GM20000 (cell line): ENCODE measurements at regions not wholly inside any gene's neighbourhood (a gene's known extent, or its start where the extent isn't known, plus 50 kb on each side); places are given as distances from the start of the nearest gene placed in this dataset.

Experiments
- DNase-seq: peaks from one replicate; pipeline ENCODE4 v3.0.0; 2012; ENCODE audit warnings: low spot score
- CTCF ChIP-seq: IDR thresholded peaks from 2 replicates; pipeline ENCODE4 v1.5.1; 2012; ENCODE audit warnings: mild to moderate bottlenecking, control low read depth; ENCODE audit errors: extremely low read depth, missing control alignments

- no peak for TF ChIP-seq CTCF
- DNase-seq = no peak
Measured at GRCh38 chrX:46366381-46367207, 178.6 kb downstream of the ZNF674 start.

DNA sequence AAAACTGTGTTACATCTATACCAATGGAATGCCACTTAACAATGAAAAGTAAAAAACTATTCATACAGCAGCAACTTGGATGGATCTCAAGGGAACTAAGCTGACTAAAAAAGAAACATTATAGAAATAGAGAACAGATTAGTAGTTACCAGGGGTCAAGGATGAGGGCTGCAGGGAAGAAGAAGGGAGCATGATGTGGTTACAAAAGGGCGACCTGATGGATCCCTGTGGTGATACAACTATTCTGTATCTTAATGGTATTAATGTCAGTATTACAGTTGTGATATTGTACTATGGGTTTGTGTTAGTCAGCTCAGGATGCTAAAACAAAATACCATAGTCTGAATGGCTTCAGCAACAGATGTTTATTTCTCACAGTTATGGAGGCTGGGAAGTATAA, 190.7 kb downstream of the ZNF674 start:
- DNase-seq = no peak
- TF ChIP-seq CTCF = no peak

- TF ChIP-seq CTCF = no peak
- no peak for DNase-seq
Measured at GRCh38 chrX:46341767-46342322, 203.4 kb downstream of the ZNF674 start.

GRCh38 chrX:46340696-46341095, 204.5 kb downstream of the ZNF674 start:
- no peak for DNase-seq
- TF ChIP-seq CTCF = no peak

DNA sequence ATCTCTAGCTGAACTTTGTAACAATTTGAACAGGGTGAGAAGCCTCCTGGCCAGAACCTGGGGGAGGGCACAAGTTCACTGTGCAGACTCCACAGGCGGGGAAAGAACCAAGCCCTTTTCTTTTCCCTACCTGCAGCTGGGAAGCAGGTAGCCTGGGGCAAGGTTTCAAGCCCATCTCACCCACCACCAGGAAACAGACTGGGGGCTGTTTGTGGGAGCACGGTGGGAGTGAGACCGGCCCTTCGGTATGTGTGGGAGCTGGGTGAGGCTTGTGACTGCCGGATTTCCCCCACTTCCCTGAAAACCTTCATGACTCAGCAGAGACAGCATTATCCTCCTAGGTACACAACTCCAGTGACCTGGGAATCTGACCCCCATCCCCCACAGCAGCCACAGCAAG, 211.7 kb downstream of the ZNF674 start:
- no peak for DNase-seq

DNA sequence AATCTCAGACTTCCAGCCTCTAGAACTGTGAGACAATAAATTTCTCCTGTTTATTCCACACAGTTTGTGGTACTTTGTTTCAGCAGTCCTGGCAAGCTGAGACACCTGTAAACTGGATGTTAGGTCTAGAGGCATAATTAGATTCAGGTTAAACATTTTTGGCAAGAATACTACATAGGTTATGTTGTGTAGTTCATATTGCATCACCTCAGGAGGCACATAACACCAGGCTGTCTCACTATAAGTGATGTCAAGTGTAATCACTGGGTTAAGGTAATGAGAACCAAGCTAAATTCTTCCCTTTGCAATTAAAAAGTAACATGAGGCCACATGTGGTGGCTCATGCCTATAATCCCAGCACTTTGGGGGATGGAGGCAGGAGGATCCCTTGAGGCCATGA, 214.2 kb downstream of the ZNF674 start:
- no peak for DNase-seq
- TF ChIP-seq CTCF = no peak

More for the DNA sequence above, 211.7 kb downstream of the ZNF674 start:
- TF ChIP-seq CTCF = no peak

DNA sequence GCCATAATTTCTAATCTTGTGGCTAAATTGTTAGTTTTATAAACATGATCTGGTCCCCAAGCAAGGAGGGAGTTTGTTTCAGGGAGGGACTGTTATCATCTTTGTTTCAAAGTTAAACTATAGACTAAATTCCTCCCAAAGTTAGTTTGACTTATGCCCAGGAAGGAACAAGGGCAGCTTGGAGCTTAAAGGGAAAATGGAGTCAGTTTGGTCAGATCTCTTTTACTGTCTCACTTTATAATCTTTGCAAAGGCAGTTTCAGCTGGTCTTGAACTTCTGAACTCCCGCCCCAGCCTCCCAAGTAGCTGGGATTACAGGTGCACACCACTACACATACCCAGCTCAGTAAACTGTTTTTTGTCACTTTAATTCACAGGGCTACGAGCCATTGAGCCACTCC, 214.7 kb downstream of the ZNF674 start:
- DNase-seq = no peak
- TF ChIP-seq CTCF = no peak
